GM12878 (cell line): ENCODE measurements at regions not wholly inside any gene's neighbourhood (a gene's known extent, or its start where the extent isn't known, plus 50 kb on each side); places are given as distances from the start of the nearest gene placed in this dataset.

Source experiments
- ATAC-seq: fragments of 200-7000 bp; cut with Tn5 transposase; 3 replicates; pipeline ENCODE4 v1.9.1; 2020; ENCODE audit warnings: mild to moderate bottlenecking, moderate library complexity
- BruUV-seq: library from RNA; stranded (reverse); fragments of 400-500 nt; replicated peaks from 2 replicates; lab custom pipeline; 2021; lab: Mats Ljungman, UMichigan
- CTCF ChIA-PET: fragments of 300-600 bp; sonication (Branson Sonifier 250); formaldehyde crosslinking; extraction: SDS; loops from one replicate; lab custom pipeline; 2021; ENCODE audit warnings: inconsistent platforms; lab: Yijun Ruan, JAX
- POLR2A ChIA-PET: fragments of 350-600 bp; formaldehyde crosslinking; extraction: SDS; loops from one replicate; lab custom pipeline; 2021; ENCODE audit warnings: inconsistent platforms; lab: Charles Lee
- RAD21 ChIA-PET: fragments of 300-600 bp; sonication (Branson Sonifier 250); formaldehyde crosslinking; loops from one replicate; lab custom pipeline; 2023; ENCODE audit warnings: antibody characterized with exemption; ENCODE audit not compliant: unreplicated experiment; lab: Charles Lee
- SMC1A ChIA-PET: fragments of 300-600 bp; sonication (Branson Sonifier 250); formaldehyde crosslinking; loops from one replicate; lab custom pipeline; 2023; ENCODE audit not compliant: unreplicated experiment, uncharacterized antibody; lab: Charles Lee
- DNase-seq: peaks from one replicate; pipeline ENCODE4 v3.0.0-alpha.2; 2011; ENCODE audit warnings: low read depth, low spot score
- FAIRE-seq: peaks from 3 replicates; lab custom pipeline; 2011; peaks lifted over from hg19 to GRCh38; lab: Jason Lieb, UNC
- H2AFZ ChIP-seq: 2 replicates; pipeline ENCODE4 v1.6.0; 2011; ENCODE audit warnings: low read depth, low read length, control low read depth; ENCODE audit not compliant: control insufficient read depth
- H3K27ac ChIP-seq: 2 replicates; pipeline ENCODE4 v1.5.1; 2011; ENCODE audit warnings: control low read depth; ENCODE audit not compliant: control insufficient read depth, insufficient read depth
- H3K27me3 ChIP-seq, 2 experiments: replicated peaks in 1 of 2; 2 replicates each; pipeline versions ENCODE4 v1.6.0 to v1.6.1; 2011; ENCODE audit warnings: low read length in 1 of 2; ENCODE audit not compliant: control insufficient read depth in 2 of 2, insufficient read depth in 2 of 2
- H3K36me3 ChIP-seq, 2 experiments: 2 replicates each; pipeline ENCODE4 v1.5.1; 2011; ENCODE audit warnings: low read length in 1 of 2; ENCODE audit not compliant: control insufficient read depth in 2 of 2, insufficient read depth in 2 of 2
- H3K4me1 ChIP-seq: 2 replicates; pipeline ENCODE4 v1.6.1; 2011; ENCODE audit warnings: mild to moderate bottlenecking, low read length, moderate library complexity, mixed read lengths; ENCODE audit not compliant: control insufficient read depth, insufficient read depth
- H3K4me2 ChIP-seq: 2 replicates; pipeline ENCODE4 v1.6.0; 2011; ENCODE audit warnings: control low read depth; ENCODE audit not compliant: control insufficient read depth, insufficient read depth
- H3K4me3 ChIP-seq: fragments of 200-600 bp; sonication (generic); 2 replicates; pipeline ENCODE4 v1.5.1; 2016
- H3K79me2 ChIP-seq: 2 replicates; pipeline ENCODE4 v1.6.0; 2011; ENCODE audit warnings: low read length; ENCODE audit not compliant: control insufficient read depth, insufficient read depth
- H3K9ac ChIP-seq: 2 replicates; pipeline ENCODE4 v1.8.0; 2011; ENCODE audit warnings: low read length, control low read depth, mixed read lengths; ENCODE audit not compliant: control insufficient read depth, insufficient read depth
- H3K9me3 ChIP-seq: replicated peaks from 3 replicates; pipeline ENCODE4 v1.5.1; 2011; ENCODE audit warnings: mild to moderate bottlenecking, low read length; ENCODE audit not compliant: control insufficient read depth, insufficient read depth
- H4K20me1 ChIP-seq: 2 replicates; pipeline ENCODE4 v1.6.0; 2011; ENCODE audit not compliant: control insufficient read depth, insufficient read depth
- BHLHE40 ChIP-seq, 2 experiments: fragments of 450-650 bp in 1 of 2; IDR thresholded peaks; 2 replicates each; pipeline ENCODE4 v1.6.1; 2011 to 2017; ENCODE audit warnings: low read depth in 2 of 2, borderline replicate concordance in 1 of 2, improper control_type of control experiment in 1 of 2, low read length in 1 of 2, mild to moderate bottlenecking in 1 of 2
- CHD2 ChIP-seq: IDR thresholded peaks from 2 replicates; pipeline ENCODE4 v1.6.1; 2011; ENCODE audit warnings: low read depth, low read length, improper control_type of control experiment, borderline replicate concordance
- FOXM1 ChIP-seq: IDR thresholded peaks from 2 replicates; pipeline ENCODE4 v1.6.1; 2012; ENCODE audit warnings: low read depth, mild to moderate bottlenecking, inconsistent platforms, low read length, moderate library complexity
- HDAC6 ChIP-seq: fragments of 200-600 bp; sonication (generic); IDR thresholded peaks from one replicate; pipeline ENCODE4 v1.8.0; 2017; ENCODE audit warnings: antibody characterized with exemption; ENCODE audit not compliant: unreplicated experiment
- HDGF ChIP-seq: fragments of 450-650 bp; IDR thresholded peaks from 2 replicates; pipeline ENCODE4 v1.6.1; 2016; ENCODE audit warnings: antibody characterized with exemption
- IKZF2 ChIP-seq, 2 experiments: fragments of 450-650 bp; IDR thresholded peaks; 2 replicates each; pipeline ENCODE4 v1.6.1; 2017; ENCODE audit warnings: mild to moderate bottlenecking in 2 of 2, moderate library complexity in 2 of 2
- NBN ChIP-seq: fragments of 450-650 bp; IDR thresholded peaks from 2 replicates; pipeline ENCODE4 v1.6.1; 2016
- PKNOX1 ChIP-seq: fragments of 450-650 bp; IDR thresholded peaks from 2 replicates; pipeline ENCODE4 v1.6.1; 2016; ENCODE audit warnings: mild to moderate bottlenecking
- POLR2AphosphoS2 ChIP-seq: IDR thresholded peaks from 2 replicates; pipeline ENCODE4 v1.6.1; 2011; ENCODE audit warnings: low read depth, mild to moderate bottlenecking, low read length, improper control_type of control experiment, moderate library complexity
- POLR2AphosphoS5 ChIP-seq: IDR thresholded peaks from 2 replicates; pipeline ENCODE4 v1.6.1; 2011; ENCODE audit warnings: mild to moderate bottlenecking, low read length, inconsistent platforms
- WGBS: methylation state at CpG from one replicate; pipeline ENCODE4 v1.1.6; 2016; ENCODE audit warnings: low lambda C conversion rate; ENCODE audit not compliant: insufficient replicate concordance, insufficient coverage; ENCODE audit errors: missing lambda C conversion rate; 5-methylcytosine and 5-hydroxymethylcytosine counted together
- in situ Hi-C: fragments of 300-500 bp; cut with MboI; formaldehyde crosslinking; loops from 9 replicates; pipeline ENCODE4 v1.14.3; 2018; ENCODE audit warnings: mixed read lengths
- intact Hi-C: fragments of 100-400 bp; cut with micrococcal nuclease; formaldehyde crosslinking; loops from one replicate; pipeline ENCODE4 v1.14.2; 2022; ENCODE audit not compliant: unreplicated experiment

- WGBS, result 3% methylated on average over 2 of the region's 2 CpGs
- POLR2A ChIA-PET, result no interaction called here
- in situ Hi-C loops, result no loop called here
- no peak overlapping the region for H2AFZ ChIP-seq
- H3K27me3 ChIP-seq, result no peaks in the 10 kb centered on the region; a peak in 1 of 4 replicates
- no peaks in the 10 kb centered on the region for H3K79me2 ChIP-seq
- no peaks in the 10 kb centered on the region for H4K20me1 ChIP-seq
- H3K4me2 ChIP-seq, result no peak overlapping the region
- RAD21 ChIA-PET, result no interaction called here
- no peaks in the 10 kb centered on the region for H3K4me1 ChIP-seq
- CTCF ChIA-PET, result no interaction called here
- TF ChIP-seq PKNOX1, result no peak
- no peak for TF ChIP-seq POLR2AphosphoS2
- TF ChIP-seq HDGF, result no peak
- TF ChIP-seq CHD2, result no peak
- no peak for TF ChIP-seq HDAC6
- TF ChIP-seq POLR2AphosphoS5, result no peak
- TF ChIP-seq FOXM1, result no peak
- no peak for TF ChIP-seq NBN
- TF ChIP-seq BHLHE40 (IDR thresholded peaks at IDR 0.05; ENCODE audit: borderline replicate concordance in 1 of 2, low read depth in 2 of 2, low read length in 1 of 2), result no peak
- H3K27ac ChIP-seq, result no peak overlapping the region
- H3K4me3 ChIP-seq, result no peak overlapping the region
- FAIRE-seq (no peak), DNase-seq (no peak), ATAC-seq (no peak)
- no peak overlapping the region for H3K9ac ChIP-seq
- SMC1A ChIA-PET, result no interaction called here
- H3K9me3 ChIP-seq, result no peaks in the 10 kb centered on the region
- no TSS peak for BruUV-seq
- H3K36me3 ChIP-seq, result no peaks in the 10 kb centered on the region
- intact Hi-C loops, result no loop called here
Measured at GRCh38 chr10:78445308-78445707, 411.6 kb downstream of the RPS24 start.

- no peak overlapping the region for H2AFZ ChIP-seq
- ChIA-PET SMC1A (no interaction called here), POLR2A (no interaction called here), RAD21 (no interaction called here), CTCF (no interaction called here)
- 9% methylated on average over 4 of the region's 4 CpGs for WGBS
- FAIRE-seq, result no peak
- no peaks in the 10 kb centered on the region for H4K20me1 ChIP-seq
- no peak overlapping the region for H3K9ac ChIP-seq
- no peak for TF ChIP-seq IKZF2 (IDR thresholded peaks at IDR 0.05)
- no TSS peak for BruUV-seq
- no peaks in the 10 kb centered on the region for H3K36me3 ChIP-seq
- H3K9me3 ChIP-seq, result no peaks in the 10 kb centered on the region
- no peaks in the 10 kb centered on the region; a peak in 2 of 4 replicates for H3K27me3 ChIP-seq
- no peak overlapping the region for H3K4me3 ChIP-seq
- H3K27ac ChIP-seq, result no peak overlapping the region
- no peaks in the 10 kb centered on the region for H3K79me2 ChIP-seq
- no peak for ATAC-seq
- no peaks in the 10 kb centered on the region for H3K4me1 ChIP-seq
- no peak for DNase-seq
- in situ Hi-C loops, result no loop called here
- no peak overlapping the region for H3K4me2 ChIP-seq
- intact Hi-C loops, result no loop called here
Measured at GRCh38 chr10:78448470-78448869, 414.8 kb downstream of the RPS24 start.
